ENCODE measurements at regions not wholly inside any gene's neighbourhood (a gene's known extent, or its start where the extent isn't known, plus 50 kb on each side); places are given as distances from the start of the nearest gene placed in this dataset.

DNA sequence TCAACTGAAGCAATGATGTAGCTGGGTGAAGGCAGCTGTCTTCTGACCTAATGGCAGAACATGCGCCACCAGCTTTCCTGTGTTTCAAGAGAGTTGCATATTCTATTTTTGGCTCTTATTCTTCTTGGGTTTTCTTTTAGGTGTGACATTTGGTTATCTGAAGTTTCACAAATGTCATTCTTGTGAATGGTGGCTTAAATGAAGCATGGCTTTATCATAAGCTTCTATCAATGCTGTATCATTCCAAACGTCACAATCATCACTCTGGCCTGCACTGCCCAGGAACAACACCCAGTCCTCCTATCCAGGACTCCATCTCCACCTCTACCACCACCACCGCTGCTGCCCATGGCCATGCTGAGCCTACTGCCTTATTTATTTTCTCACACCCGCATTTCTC, 69.7 kb upstream of the WWC2 start:
- TF ChIP-seq, protein P1, sequence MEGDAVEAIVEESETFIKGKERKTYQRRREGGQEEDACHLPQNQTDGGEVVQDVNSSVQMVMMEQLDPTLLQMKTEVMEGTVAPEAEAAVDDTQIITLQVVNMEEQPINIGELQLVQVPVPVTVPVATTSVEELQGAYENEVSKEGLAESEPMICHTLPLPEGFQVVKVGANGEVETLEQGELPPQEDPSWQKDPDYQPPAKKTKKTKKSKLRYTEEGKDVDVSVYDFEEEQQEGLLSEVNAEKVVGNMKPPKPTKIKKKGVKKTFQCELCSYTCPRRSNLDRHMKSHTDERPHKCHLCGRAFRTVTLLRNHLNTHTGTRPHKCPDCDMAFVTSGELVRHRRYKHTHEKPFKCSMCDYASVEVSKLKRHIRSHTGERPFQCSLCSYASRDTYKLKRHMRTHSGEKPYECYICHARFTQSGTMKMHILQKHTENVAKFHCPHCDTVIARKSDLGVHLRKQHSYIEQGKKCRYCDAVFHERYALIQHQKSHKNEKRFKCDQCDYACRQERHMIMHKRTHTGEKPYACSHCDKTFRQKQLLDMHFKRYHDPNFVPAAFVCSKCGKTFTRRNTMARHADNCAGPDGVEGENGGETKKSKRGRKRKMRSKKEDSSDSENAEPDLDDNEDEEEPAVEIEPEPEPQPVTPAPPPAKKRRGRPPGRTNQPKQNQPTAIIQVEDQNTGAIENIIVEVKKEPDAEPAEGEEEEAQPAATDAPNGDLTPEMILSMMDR (IDR thresholded peaks at IDR 0.05; ENCODE audit: poor library complexity), result no peak
- TF ChIP-seq EZH2 (IDR thresholded peaks at IDR 0.05; ENCODE audit: borderline replicate concordance), result no peak
- no peak for TF ChIP-seq EZH2phosphoT487 (IDR thresholded peaks at IDR 0.05; ENCODE audit: low read depth, severe bottlenecking, unreplicated experiment)
